ENCODE measurements at regions not wholly inside any gene's neighbourhood (a gene's known extent, or its start where the extent isn't known, plus 50 kb on each side); places are given as distances from the start of the nearest gene placed in this dataset.

GRCh38 chr2:20141806-20142205, 83.1 kb downstream of the SDC1 start:
- Histone ChIP-seq H3K4me1 (ENCODE audit: low read depth) (peaks cover 35% of the 10 kb centered on the region), H3K27ac (no peak overlapping the region), H3K27me3 (no peaks in the 10 kb centered on the region), H3K9me3 (ENCODE audit: low read depth) (no peaks in the 10 kb centered on the region), H3K36me3 (no peaks in the 10 kb centered on the region), H3K4me3 (no peak overlapping the region)
- DNase-seq (ENCODE audit: low read depth in 1 of 2, low spot score in 1 of 2), result no peak
- no peak for TF ChIP-seq CTCF (IDR thresholded peaks at IDR 0.05; ENCODE audit: low read depth, low read length)

- H3K36me3 ChIP-seq, result no peaks in the 10 kb centered on the region
- H3K4me1 ChIP-seq (ENCODE audit: low read depth), result peaks cover 37% of the 10 kb centered on the region
- H3K27me3 ChIP-seq, result no peaks in the 10 kb centered on the region
- no peak overlapping the region for H3K27ac ChIP-seq
- TF ChIP-seq CTCF (IDR thresholded peaks at IDR 0.05; ENCODE audit: low read depth, low read length), result no peak
- H3K9me3 ChIP-seq (ENCODE audit: low read depth), result no peaks in the 10 kb centered on the region
- H3K4me3 ChIP-seq, result no peak overlapping the region
- peak in 1 of 2 donors; percentile 84 for DNase-seq (ENCODE audit: low read depth in 1 of 2, low spot score in 1 of 2)
These were observed 83.7 kb downstream of the SDC1 start for GRCh38 chr2:20141056-20141762.

GRCh38 chr2:20140321-20141055, 84.4 kb downstream of the SDC1 start:
- no peak overlapping the region for H3K27ac ChIP-seq
- no peak overlapping the region for H3K4me3 ChIP-seq
- no peaks in the 10 kb centered on the region for H3K9me3 ChIP-seq (ENCODE audit: low read depth)
- no peaks in the 10 kb centered on the region for H3K27me3 ChIP-seq
- no peak for TF ChIP-seq CTCF (IDR thresholded peaks at IDR 0.05; ENCODE audit: low read depth, low read length)
- DNase-seq (ENCODE audit: low read depth in 1 of 2, low spot score in 1 of 2), result no peak
- peaks cover 36% of the 10 kb centered on the region for H3K4me1 ChIP-seq (ENCODE audit: low read depth)
- no peaks in the 10 kb centered on the region for H3K36me3 ChIP-seq

GRCh38 chr2:20139407-20140172, 85.3 kb downstream of the SDC1 start:
- Histone ChIP-seq H3K9me3 (ENCODE audit: low read depth) (no peaks in the 10 kb centered on the region), H3K4me1 (ENCODE audit: low read depth) (peaks cover 36% of the 10 kb centered on the region), H3K36me3 (no peaks in the 10 kb centered on the region), H3K27ac (no peak overlapping the region), H3K4me3 (no peak overlapping the region), H3K27me3 (no peaks in the 10 kb centered on the region)
- no peak for TF ChIP-seq CTCF (IDR thresholded peaks at IDR 0.05; ENCODE audit: low read depth, low read length)
- DNase-seq (ENCODE audit: low read depth in 1 of 2, low spot score in 1 of 2), result no peak

GRCh38 chr2:20138696-20139095, 86.2 kb downstream of the SDC1 start:
- peaks cover 36% of the 10 kb centered on the region for H3K4me1 ChIP-seq (ENCODE audit: low read depth)
- H3K27me3 ChIP-seq, result no peaks in the 10 kb centered on the region
- DNase-seq (ENCODE audit: low read depth in 1 of 2, low spot score in 1 of 2), result no peak
- H3K36me3 ChIP-seq, result no peaks in the 10 kb centered on the region
- H3K9me3 ChIP-seq (ENCODE audit: low read depth), result no peaks in the 10 kb centered on the region
- no peak overlapping the region for H3K4me3 ChIP-seq
- peak overlapping the region; percentile 55 for H3K27ac ChIP-seq
- TF ChIP-seq CTCF (IDR thresholded peaks at IDR 0.05; ENCODE audit: low read depth, low read length), result no peak
